ENCODE measurements at regions not wholly inside any gene's neighbourhood (a gene's known extent, or its start where the extent isn't known, plus 50 kb on each side); places are given as distances from the start of the nearest gene placed in this dataset.
"Not testable (repeated sequence)": the region's sequence is repeated elsewhere in the genome, so short reads cannot be mapped to it uniquely, and the experiment has no call there.

DNA sequence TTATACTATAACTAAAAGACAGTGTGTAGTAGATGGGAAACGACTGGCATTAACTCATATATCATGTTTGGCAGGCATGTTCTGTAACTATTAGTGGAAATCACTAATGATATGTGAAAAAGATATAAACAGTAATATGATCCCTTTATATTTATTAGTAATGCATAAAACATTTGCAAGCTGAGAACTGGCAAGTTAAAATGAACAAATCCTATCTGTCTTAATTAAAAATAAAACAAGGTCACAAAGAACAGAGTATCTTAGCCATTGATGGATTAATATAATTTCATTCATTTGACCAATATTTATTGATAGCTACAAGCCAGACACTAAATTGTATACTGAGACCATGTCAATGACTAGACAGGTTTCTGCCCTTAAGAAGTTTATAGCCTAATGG, 154.5 kb downstream of the CRPPA start:
- Histone ChIP-seq H3K4me3 (ENCODE audit: low read depth, low read length) (no peak overlapping the region), H3K27me3 (no peaks in the 10 kb centered on the region)

DNA sequence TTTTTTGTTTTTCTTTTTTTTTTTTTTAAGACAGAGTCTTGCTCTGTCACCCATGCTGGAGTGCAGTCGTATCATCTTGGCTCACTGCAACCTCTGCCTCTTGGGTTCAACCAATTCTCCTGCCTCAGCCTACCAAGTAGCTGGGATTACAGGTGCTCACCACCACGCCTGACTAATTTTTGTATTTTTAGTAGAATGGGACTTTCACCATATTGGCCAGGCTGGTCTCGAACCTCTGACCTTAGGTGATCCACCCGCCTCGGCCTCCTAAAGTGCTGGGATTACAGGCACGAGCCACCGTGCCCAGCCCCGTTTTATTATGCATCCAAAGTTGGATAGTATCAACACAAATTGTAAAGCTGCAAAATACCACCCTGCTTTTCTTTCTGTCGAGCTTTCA, 154.9 kb downstream of the CRPPA start:
- H3K4me1 ChIP-seq: peaks cover 19% of the 10 kb centered on the region
- not testable (repeated sequence) for H3K36me3 ChIP-seq; H3K4me3 ChIP-seq (ENCODE audit: low read depth, low read length); H3K9me3 ChIP-seq; DNase-seq; H3K27me3 ChIP-seq

More for the DNA sequence above, 154.5 kb downstream of the CRPPA start:
- no peaks in the 10 kb centered on the region for H3K9me3 ChIP-seq
- H3K36me3 ChIP-seq: no peaks in the 10 kb centered on the region
- TF ChIP-seq, protein P1, sequence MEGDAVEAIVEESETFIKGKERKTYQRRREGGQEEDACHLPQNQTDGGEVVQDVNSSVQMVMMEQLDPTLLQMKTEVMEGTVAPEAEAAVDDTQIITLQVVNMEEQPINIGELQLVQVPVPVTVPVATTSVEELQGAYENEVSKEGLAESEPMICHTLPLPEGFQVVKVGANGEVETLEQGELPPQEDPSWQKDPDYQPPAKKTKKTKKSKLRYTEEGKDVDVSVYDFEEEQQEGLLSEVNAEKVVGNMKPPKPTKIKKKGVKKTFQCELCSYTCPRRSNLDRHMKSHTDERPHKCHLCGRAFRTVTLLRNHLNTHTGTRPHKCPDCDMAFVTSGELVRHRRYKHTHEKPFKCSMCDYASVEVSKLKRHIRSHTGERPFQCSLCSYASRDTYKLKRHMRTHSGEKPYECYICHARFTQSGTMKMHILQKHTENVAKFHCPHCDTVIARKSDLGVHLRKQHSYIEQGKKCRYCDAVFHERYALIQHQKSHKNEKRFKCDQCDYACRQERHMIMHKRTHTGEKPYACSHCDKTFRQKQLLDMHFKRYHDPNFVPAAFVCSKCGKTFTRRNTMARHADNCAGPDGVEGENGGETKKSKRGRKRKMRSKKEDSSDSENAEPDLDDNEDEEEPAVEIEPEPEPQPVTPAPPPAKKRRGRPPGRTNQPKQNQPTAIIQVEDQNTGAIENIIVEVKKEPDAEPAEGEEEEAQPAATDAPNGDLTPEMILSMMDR (IDR thresholded peaks at IDR 0.05; ENCODE audit: low read depth, low read length): no peak
- DNase-seq: no peak
- H3K4me1 ChIP-seq: peaks cover 19% of the 10 kb centered on the region

DNA sequence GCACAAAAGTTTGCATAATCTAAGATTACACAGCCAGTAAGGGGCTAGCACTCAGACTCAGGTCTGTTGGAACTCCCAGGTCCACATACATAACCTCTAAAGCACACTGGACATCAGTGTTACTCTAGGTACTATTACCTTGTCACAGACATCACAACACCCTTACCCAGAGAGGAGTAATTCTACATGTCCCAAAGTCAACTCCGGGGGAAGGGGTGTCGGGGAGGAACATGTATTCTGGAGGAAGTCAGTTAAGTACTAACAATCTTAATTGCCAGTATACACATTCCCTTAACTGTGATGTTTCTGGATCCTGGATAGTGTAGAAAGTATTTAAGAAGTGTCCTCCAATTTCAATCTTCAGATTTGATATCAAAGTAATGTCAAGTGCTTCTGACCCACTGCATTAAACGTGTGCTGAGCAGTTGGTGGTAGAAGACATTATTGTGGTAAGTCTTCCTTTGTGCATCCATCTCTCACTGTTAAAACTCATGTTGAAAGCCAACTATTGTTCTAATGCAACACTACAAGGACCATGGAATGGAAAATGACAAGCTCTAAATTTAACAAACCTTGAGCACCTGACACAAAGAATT, 155.4 kb downstream of the CRPPA start:
- peaks cover 17% of the 10 kb centered on the region for H3K4me1 ChIP-seq
- TF ChIP-seq, protein P1 (IDR thresholded peaks at IDR 0.05; ENCODE audit: low read depth, low read length): no peak
- H3K4me3 ChIP-seq (ENCODE audit: low read depth, low read length): no peak overlapping the region
- DNase-seq: no peak
- no peaks in the 10 kb centered on the region for H3K9me3 ChIP-seq
- H3K36me3 ChIP-seq: no peaks in the 10 kb centered on the region
- H3K27me3 ChIP-seq: no peaks in the 10 kb centered on the region

DNA sequence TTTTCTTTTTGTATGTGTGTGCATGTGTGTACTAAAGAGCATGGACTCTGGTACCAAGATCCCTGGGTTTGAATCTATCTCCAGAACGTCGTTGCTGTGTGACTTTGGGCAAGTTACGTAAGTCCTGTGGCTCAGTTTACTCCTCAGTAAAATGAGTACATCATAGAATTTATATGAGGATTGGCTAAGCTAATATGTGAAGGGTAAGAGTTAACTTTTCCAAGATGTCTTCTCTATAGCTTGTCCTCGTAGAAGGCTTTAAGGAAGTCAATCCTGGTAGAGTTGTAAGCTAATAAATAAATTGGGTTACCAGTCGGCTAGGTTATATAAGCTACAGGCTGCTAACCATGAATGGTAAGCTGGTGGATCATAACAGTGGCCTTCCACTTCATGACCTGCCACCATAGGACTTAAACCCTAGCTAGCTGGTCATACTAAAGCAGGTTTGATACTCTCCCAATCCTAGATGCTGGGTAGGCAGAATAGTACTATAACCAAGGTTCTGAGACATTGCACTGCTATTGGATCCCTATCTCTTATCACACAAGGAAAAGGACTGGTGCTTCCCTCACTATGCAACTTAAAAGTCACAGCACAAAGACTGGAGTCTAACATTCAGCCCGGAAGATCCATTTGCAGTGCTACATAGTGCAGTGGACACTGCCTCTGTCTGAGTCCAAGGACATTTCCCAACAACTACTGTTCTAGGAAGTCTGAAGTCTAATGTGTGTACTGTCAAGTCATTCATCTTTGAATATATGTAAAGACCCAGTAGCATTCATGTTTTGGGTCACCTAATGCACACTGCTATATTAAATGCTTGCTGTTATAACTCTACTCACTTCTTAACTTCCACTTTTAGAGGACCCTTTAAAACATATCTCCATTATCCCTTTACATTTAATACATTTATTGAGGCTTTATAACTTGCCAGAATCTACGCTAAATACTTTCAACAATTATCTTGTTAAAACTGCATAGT, 156.2 kb downstream of the CRPPA start:
- DNase-seq: no peak
- peaks cover 13% of the 10 kb centered on the region for H3K4me1 ChIP-seq
- no peaks in the 10 kb centered on the region for H3K9me3 ChIP-seq
- TF ChIP-seq, protein P1 (IDR thresholded peaks at IDR 0.05; ENCODE audit: low read depth, low read length): no peak
- no peaks in the 10 kb centered on the region for H3K36me3 ChIP-seq
- no peak overlapping the region for H3K4me3 ChIP-seq (ENCODE audit: low read depth, low read length)
- H3K27me3 ChIP-seq: no peaks in the 10 kb centered on the region

DNA sequence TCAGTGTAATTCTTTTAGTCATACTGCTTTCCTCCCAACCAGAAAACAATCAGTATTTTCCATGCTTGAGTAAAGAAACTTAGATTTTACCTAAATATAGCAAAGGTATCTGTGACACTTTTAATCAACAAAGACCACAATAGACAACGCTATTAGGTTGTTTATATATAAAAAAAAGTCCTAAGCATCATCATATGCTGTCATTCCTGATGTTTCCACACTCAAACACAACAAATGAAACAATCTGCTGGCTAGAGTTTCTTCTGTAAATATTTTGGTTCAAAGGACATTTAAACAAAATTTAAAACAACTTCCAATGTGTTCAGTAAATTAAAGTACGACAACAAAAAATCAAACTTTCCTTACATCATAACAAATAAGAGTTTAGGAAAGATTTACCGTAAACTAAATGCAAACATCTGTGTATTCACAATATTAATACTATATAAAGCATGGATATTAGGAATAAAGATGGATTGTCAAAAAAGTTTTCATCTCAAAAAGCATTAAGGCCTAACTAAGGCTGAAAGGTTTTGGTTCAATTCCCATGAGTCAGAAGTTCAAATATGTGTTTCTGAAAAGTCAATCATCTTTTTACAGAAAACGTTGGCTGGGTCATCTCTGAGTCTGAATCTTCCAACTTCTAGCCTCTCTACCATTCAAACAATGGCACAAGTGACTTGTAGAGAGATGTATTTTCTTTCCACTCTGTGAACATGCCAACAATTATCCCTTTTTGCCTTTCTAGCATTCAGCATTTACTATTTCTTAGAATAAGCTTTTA, 157.1 kb downstream of the CRPPA start:
- H3K36me3 ChIP-seq: no peaks in the 10 kb centered on the region
- H3K4me1 ChIP-seq: peaks cover 8% of the 10 kb centered on the region
- no peak for DNase-seq
- no peak overlapping the region for H3K4me3 ChIP-seq (ENCODE audit: low read depth, low read length)
- H3K27me3 ChIP-seq: no peaks in the 10 kb centered on the region
- no peaks in the 10 kb centered on the region for H3K9me3 ChIP-seq
- TF ChIP-seq, protein P1 (IDR thresholded peaks at IDR 0.05; ENCODE audit: low read depth, low read length): no peak

DNA sequence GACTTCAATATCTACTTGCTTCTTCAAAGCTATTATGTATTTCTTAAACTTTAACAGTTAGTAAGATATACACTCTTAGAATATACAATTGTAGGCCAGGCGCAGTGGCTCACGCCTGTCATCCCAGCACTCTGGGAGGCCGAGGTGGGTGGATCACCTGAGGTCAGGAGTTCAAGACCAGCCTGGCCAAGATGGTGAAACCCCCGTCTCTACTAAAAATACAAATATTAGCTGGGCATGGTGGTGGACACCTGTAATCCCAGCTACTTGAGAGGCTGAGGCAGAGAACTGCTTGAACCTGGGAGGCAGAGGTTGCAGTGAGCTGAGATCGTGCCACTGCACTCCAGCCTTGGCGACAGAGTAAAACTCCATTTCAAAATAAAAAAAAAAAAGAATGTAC, 158.0 kb downstream of the CRPPA start:
- H3K36me3 ChIP-seq; DNase-seq; H3K27me3 ChIP-seq; H3K9me3 ChIP-seq; H3K4me1 ChIP-seq; H3K4me3 ChIP-seq (ENCODE audit: low read depth, low read length): not testable (repeated sequence)

Data from BE2C (cell line).